ENCODE measurements at regions not wholly inside any gene's neighbourhood (a gene's known extent, or its start where the extent isn't known, plus 50 kb on each side); places are given as distances from the start of the nearest gene placed in this dataset.
"Not testable (repeated sequence)": the region's sequence is repeated elsewhere in the genome, so short reads cannot be mapped to it uniquely, and the experiment has no call there.

GRCh38 chr3:40938591-40938990 lies 260.7 kb upstream of the CTNNB1 start:
- no peak for DNase-seq (ENCODE audit: low read depth in 3 of 3, low spot score in 1 of 3)

- no peak for DNase-seq (ENCODE audit: low read depth in 3 of 3, low spot score in 1 of 3)
Observed at GRCh38 chr3:40939030-40939740, 260.1 kb upstream of the CTNNB1 start.

- DNase-seq (ENCODE audit: low read depth in 3 of 3, low spot score in 1 of 3) = no peak
Observed at GRCh38 chr3:40939741-40940130, 259.6 kb upstream of the CTNNB1 start.

- no peak for DNase-seq (ENCODE audit: low read depth in 3 of 3, low spot score in 1 of 3)
Observed at GRCh38 chr3:40940651-40941050, 258.7 kb upstream of the CTNNB1 start.

- not testable (repeated sequence) for DNase-seq (ENCODE audit: low read depth in 3 of 3, low spot score in 1 of 3)
Observed at GRCh38 chr3:40947022-40947421, 252.3 kb upstream of the CTNNB1 start.

GRCh38 chr3:40949347-40949746 lies 250.0 kb upstream of the CTNNB1 start:
- DNase-seq (ENCODE audit: low read depth in 3 of 3, low spot score in 1 of 3) = not testable (repeated sequence)

DNA sequence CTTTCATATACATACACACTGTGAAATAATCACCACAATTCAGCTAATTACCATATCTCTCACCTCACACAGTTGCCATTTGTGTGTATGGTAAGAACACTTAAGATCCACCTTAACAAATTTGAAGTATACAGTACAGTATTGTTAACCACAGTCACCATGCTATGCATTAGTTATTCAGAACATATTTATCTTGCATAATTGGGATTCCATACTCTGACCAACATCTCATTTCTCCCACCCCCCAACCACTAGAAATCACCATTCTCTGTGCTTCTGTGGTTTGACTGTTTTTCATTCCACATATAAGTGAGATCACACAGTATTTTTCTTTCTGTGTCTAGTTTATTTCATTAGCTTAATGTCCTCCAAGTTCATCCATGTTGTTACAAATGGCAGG lies 247.7 kb upstream of the CTNNB1 start:
- DNase-seq (ENCODE audit: low read depth in 3 of 3, low spot score in 1 of 3) = no peak

- no peak for DNase-seq (ENCODE audit: low read depth in 3 of 3, low spot score in 1 of 3)
Observed at GRCh38 chr3:40961104-40961857, 238.0 kb upstream of the CTNNB1 start.

GRCh38 chr3:40962721-40963120 lies 236.6 kb upstream of the CTNNB1 start:
- no peak for DNase-seq (ENCODE audit: low read depth in 3 of 3, low spot score in 1 of 3)

GRCh38 chr3:40968666-40969065 lies 230.6 kb upstream of the CTNNB1 start:
- DNase-seq (ENCODE audit: low read depth in 3 of 3, low spot score in 1 of 3) = no peak

- DNase-seq (ENCODE audit: low read depth in 3 of 3, low spot score in 1 of 3) = no peak
Observed at GRCh38 chr3:40969341-40969740, 230.0 kb upstream of the CTNNB1 start.

DNA sequence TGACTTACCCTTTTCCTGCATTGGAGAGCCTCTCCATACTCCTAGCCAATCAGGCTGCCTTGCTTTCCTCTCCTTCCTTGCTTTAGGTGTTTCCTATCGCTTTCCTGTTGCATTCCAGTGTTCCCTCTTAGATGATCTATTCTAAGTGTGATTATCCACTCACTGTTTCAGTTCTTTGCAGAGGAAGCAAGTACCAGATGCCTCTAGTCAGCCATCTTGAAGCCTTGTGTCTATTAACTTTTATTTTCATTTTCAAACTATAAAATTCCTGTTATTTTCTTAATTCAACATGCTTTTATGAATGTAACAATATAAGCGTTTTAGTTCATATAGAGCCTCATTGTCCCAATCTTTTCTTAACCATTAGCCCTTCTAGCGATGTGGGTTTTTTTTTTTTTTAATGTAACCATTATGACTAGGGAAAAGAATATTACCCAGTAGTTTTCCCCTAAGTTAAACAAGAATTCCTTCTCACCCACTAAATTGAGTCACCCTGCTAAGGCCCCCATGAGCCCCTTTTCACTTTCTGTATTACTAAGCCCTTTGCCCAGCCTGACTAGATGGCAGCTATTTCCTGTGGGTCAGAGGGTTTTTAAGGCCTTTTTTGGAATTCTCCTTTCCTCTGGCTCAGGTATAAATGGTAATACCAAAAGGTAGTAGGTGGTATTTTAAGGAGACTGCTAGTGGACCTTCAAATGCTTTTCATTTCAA lies 229.4 kb upstream of the CTNNB1 start:
- no peak for DNase-seq (ENCODE audit: low read depth in 3 of 3, low spot score in 1 of 3)

- no peak for DNase-seq (ENCODE audit: low read depth in 3 of 3, low spot score in 1 of 3)
Observed at GRCh38 chr3:40971191-40972168, 227.8 kb upstream of the CTNNB1 start.

DNA sequence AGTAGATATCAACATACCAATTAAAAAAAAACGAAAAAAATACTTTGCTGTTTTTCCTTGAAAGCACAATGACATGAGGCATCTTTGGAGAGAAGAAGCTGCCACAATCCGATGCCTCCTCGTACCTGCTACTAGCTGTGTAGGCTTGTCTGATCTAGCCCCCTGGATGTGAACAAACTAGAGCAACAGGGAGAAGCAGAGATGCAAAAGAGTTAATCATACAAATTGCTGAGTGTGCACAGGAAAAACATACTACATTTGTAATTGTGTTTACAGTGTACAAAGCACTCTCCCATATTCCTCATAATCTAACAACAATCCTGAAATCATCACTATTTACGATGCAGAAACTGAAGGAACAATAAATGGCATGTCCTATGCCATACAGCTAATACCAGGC lies 227.0 kb upstream of the CTNNB1 start:
- DNase-seq (ENCODE audit: low read depth in 3 of 3, low spot score in 1 of 3) = no peak

GRCh38 chr3:40973141-40973540 lies 226.2 kb upstream of the CTNNB1 start:
- no peak for DNase-seq (ENCODE audit: low read depth in 3 of 3, low spot score in 1 of 3)

DNA sequence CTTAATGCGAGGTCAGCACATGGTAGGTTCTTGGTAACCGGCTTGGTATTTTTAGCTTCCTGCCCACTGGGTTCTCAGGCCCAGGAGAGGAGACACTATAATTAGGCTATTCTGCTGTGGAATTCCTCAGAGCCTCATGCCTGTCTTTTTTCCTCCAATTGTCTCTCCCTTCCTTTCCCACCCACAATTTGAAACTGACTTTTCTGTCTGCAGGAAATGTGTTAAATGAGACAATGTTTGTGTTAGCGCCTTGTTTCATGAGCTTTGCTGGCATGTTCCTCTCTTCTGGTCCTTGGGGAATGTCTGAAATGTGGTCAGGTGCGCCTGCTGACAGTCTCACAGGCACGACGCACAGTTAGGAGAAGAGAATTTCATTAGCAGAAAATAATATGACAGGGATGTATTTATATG lies 223.6 kb upstream of the CTNNB1 start:
- no peak for DNase-seq (ENCODE audit: low read depth in 3 of 3, low spot score in 1 of 3)

DNA sequence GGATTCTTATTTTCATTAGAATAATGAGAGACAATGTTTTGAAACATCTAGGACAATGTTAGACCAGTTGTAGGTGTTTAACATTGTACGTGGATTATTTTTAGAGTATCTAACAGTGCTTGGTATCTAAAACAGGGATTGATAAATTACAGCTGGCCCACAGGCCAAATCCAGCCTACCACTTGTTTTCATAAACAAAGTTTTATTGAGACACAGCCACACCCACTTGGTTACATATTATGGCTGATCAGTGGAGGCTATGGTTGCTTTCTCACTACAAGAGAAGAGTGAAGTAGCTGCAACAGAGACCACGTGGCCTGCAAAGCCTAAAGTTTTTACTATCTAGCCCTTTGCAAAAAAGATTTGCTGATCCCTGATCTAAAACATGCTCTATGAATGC lies 223.1 kb upstream of the CTNNB1 start:
- no peak for DNase-seq (ENCODE audit: low read depth in 3 of 3, low spot score in 1 of 3)

DNA sequence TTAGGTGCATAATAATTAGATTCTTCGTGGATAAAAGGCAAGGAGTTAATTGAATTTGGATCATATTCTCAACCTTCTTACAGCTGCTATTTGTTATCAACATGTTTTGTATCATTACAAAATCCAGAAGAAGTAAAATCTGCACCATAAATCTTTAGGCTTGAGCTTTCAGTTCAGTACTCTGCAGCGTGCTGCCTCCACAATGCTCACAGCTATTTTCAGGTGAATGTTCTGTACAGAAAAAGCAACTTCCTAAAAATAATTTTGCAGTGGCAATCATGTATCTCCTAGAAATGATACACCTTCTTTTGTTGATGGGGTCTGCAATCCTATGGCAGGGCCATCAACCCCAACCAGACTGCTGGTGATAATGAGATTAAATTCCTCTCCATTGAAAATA lies 220.9 kb upstream of the CTNNB1 start:
- DNase-seq (ENCODE audit: low read depth in 3 of 3, low spot score in 1 of 3) = no peak

- DNase-seq (ENCODE audit: low read depth in 3 of 3, low spot score in 1 of 3) = no peak
Observed at GRCh38 chr3:40979962-40980361, 219.3 kb upstream of the CTNNB1 start.

DNA sequence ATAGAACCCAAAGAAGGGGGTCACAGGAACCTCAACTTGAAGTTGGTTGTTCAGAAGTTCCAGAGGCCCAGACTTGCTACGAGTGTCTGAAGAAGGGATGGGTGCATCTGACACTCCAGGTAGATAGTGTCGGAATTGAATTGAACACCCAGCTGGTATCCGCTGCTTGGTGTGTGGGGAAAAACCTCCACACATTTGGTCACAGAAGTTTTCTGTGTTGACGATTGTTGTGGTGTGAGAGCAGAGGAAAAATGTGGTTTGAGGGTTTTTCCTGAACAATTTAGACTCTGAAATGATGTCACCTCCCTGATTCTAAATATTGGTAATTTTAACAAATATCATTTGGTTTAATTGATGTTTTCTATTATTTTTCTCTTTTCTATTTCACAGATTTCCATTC lies 218.8 kb upstream of the CTNNB1 start:
- DNase-seq (ENCODE audit: low read depth in 3 of 3, low spot score in 1 of 3) = no peak

GRCh38 chr3:40985195-40985594 lies 214.1 kb upstream of the CTNNB1 start:
- no peak for DNase-seq (ENCODE audit: low read depth in 3 of 3, low spot score in 1 of 3)
